A549 (cell line): ENCODE measurements at regions not wholly inside any gene's neighbourhood (a gene's known extent, or its start where the extent isn't known, plus 50 kb on each side); places are given as distances from the start of the nearest gene placed in this dataset.

Experiments used
- ATAC-seq, 2 experiments: fragments of 200-7000 bp in 1 of 2; fragments of >200 bp in 1 of 2; cut with Nextera tagmentation in 1 of 2; cut with Tn5 transposase in 1 of 2; 3 replicates each; pipeline versions ENCODE4 v1.8.0 to v1.9.1; 2018 to 2020; ENCODE audit warnings: mild to moderate bottlenecking in 1 of 2, moderate library complexity in 1 of 2
- CTCF ChIA-PET: fragments of 300-600 bp; sonication (Branson Sonifier 250); formaldehyde crosslinking; extraction: SDS; loops from one replicate; lab custom pipeline; 2021; ENCODE audit warnings: antibody characterized with exemption, inconsistent platforms; lab: Yijun Ruan, JAX
- POLR2A ChIA-PET: fragments of 350-600 bp; formaldehyde crosslinking; extraction: SDS; loops from one replicate; lab custom pipeline; 2021; ENCODE audit warnings: antibody characterized with exemption, inconsistent platforms; lab: Yijun Ruan, JAX
- DNase-seq, 2 experiments: peaks; one replicate each; pipeline versions ENCODE4 v3.0.0 to v3.0.0-alpha.2; 2011 to 2016; ENCODE audit warnings: low read depth in 1 of 2, low spot score in 1 of 2
- FAIRE-seq: peaks from 2 replicates; lab custom pipeline; 2011; peaks lifted over from hg19 to GRCh38; lab: Jason Lieb, UNC
- H3K27ac ChIP-seq, 2 experiments: fragments of >200 bp; sonication (Bioruptor Twin); formaldehyde crosslinking; 3 replicates each; pipeline ENCODE4 v1.5.1; 2016 to 2017
- H3K4me1 ChIP-seq: fragments of >200 bp; sonication (Bioruptor Twin); formaldehyde crosslinking; 3 replicates; pipeline ENCODE4 v1.6.1; 2016
- H3K4me2 ChIP-seq: fragments of >200 bp; sonication (Bioruptor Twin); formaldehyde crosslinking; 3 replicates; pipeline ENCODE4 v1.6.1; 2016
- H3K4me3 ChIP-seq: fragments of >200 bp; sonication (Bioruptor Twin); formaldehyde crosslinking; 3 replicates; pipeline ENCODE4 v1.5.1; 2016
- H3K9me3 ChIP-seq: fragments of >200 bp; sonication (Bioruptor Twin); formaldehyde crosslinking; 3 replicates; pipeline ENCODE4 v1.6.1; 2016
- BHLHE40 ChIP-seq: IDR thresholded peaks from 2 replicates; pipeline ENCODE4 v1.6.1; 2012; ENCODE audit warnings: low read depth, low read length, inconsistent platforms
- CHD2 ChIP-seq: fragments of 150-350 bp; IDR thresholded peaks from 2 replicates; pipeline ENCODE4 v1.6.1; 2014; ENCODE audit warnings: low read length; ENCODE audit not compliant: partially characterized antibody
- CTCF ChIP-seq: fragments of >200 bp; sonication (Bioruptor Twin); formaldehyde crosslinking; IDR thresholded peaks from 3 replicates; pipeline ENCODE4 v1.5.1; 2016
- EHMT2 ChIP-seq: fragments of 200-600 bp; sonication (generic); IDR thresholded peaks from 2 replicates; pipeline ENCODE4 v1.6.1; 2016; ENCODE audit warnings: antibody characterized with exemption, low read depth, mild to moderate bottlenecking, moderate library complexity
- ELK1 ChIP-seq: fragments of 150-350 bp; IDR thresholded peaks from 2 replicates; pipeline ENCODE4 v1.6.1; 2014; ENCODE audit warnings: low read depth, mild to moderate bottlenecking, low read length
- EP300 ChIP-seq, 2 experiments: fragments of >200 bp; sonication (Bioruptor Twin); formaldehyde crosslinking; IDR thresholded peaks; 2 replicates in 1 of 2; 3 replicates in 1 of 2; pipeline ENCODE4 v1.6.1; 2016 to 2017
- ESRRA ChIP-seq: fragments of 150-350 bp; IDR thresholded peaks from 2 replicates; pipeline ENCODE4 v1.6.1; 2014; ENCODE audit warnings: mild to moderate bottlenecking, low read length, borderline replicate concordance
- FOSL2 ChIP-seq, 2 experiments: fragments of 450-650 bp in 1 of 2; fragments of >200 bp in 1 of 2; sonication (Bioruptor Twin) in 1 of 2; formaldehyde crosslinking; IDR thresholded peaks; 2 replicates each; pipeline versions ENCODE4 v1.5.0 to v1.6.1; 2016 to 2020; ENCODE audit warnings: mild to moderate bottlenecking in 1 of 2, moderate library complexity in 1 of 2
- FOXS1 ChIP-seq: fragments of 250-450 bp; sonication (Bioruptor Pico); IDR thresholded peaks from 2 replicates; pipeline ENCODE4 v1.5.0; 2020; ENCODE audit warnings: mild to moderate bottlenecking, moderate library complexity
- GATA3 ChIP-seq: IDR thresholded peaks from 2 replicates; pipeline ENCODE4 v1.6.1; 2012; ENCODE audit warnings: borderline replicate concordance
- HES2 ChIP-seq: fragments of >200 bp; sonication (Bioruptor Twin); formaldehyde crosslinking; IDR thresholded peaks from 2 replicates; pipeline ENCODE4 v1.6.1; 2016
- HEYL ChIP-seq: fragments of 250-450 bp; sonication (Bioruptor Pico); IDR thresholded peaks from 2 replicates; pipeline ENCODE4 v1.8.0; 2021; ENCODE audit warnings: mild to moderate bottlenecking, moderate library complexity
- HMGXB4 ChIP-seq: fragments of 250-450 bp; sonication (Bioruptor Pico); IDR thresholded peaks from 2 replicates; pipeline ENCODE4 v1.5.0; 2021; ENCODE audit warnings: mild to moderate bottlenecking, moderate library complexity, borderline replicate concordance
- JUN ChIP-seq, 2 experiments: fragments of >200 bp; sonication (Bioruptor Twin); formaldehyde crosslinking; IDR thresholded peaks; 2 replicates in 1 of 2; 3 replicates in 1 of 2; pipeline ENCODE4 v1.6.1; 2016 to 2017
- MYC ChIP-seq: IDR thresholded peaks from 2 replicates; pipeline ENCODE4 v1.6.1; 2012; ENCODE audit warnings: mild to moderate bottlenecking, inconsistent platforms, low read length, improper control_type of control experiment, borderline replicate concordance
- PHF8 ChIP-seq: fragments of 200-600 bp; sonication (generic); IDR thresholded peaks from 2 replicates; pipeline ENCODE4 v1.6.1; 2016; ENCODE audit warnings: low read depth, mild to moderate bottlenecking, antibody characterized with exemption, moderate library complexity, borderline replicate concordance
- POLR2AphosphoS2 ChIP-seq: conservative IDR thresholded peaks from 2 replicates; pipeline ENCODE4 v1.6.1; 2012; ENCODE audit warnings: low read length, improper control_type of control experiment, inconsistent platforms
- RFX5 ChIP-seq: fragments of 450-650 bp; IDR thresholded peaks from 2 replicates; pipeline ENCODE4 v1.7.1; 2014; ENCODE audit warnings: antibody characterized with exemption, mild to moderate bottlenecking, moderate library complexity
- RNF2 ChIP-seq: fragments of 200-600 bp; sonication (generic); IDR thresholded peaks from 2 replicates; pipeline ENCODE4 v1.6.1; 2016; ENCODE audit warnings: low read depth, mild to moderate bottlenecking, antibody characterized with exemption, moderate library complexity, borderline replicate concordance
- SMC3 ChIP-seq: fragments of >200 bp; sonication (Bioruptor Twin); formaldehyde crosslinking; IDR thresholded peaks from 3 replicates; pipeline ENCODE4 v1.6.1; 2018; ENCODE audit warnings: inconsistent platforms
- SREBF2 ChIP-seq: fragments of 450-650 bp; IDR thresholded peaks from 2 replicates; pipeline ENCODE4 v1.6.1; 2014; ENCODE audit warnings: mild to moderate bottlenecking, moderate library complexity
- TFCP2L1 ChIP-seq: fragments of 250-450 bp; sonication (Bioruptor Pico); IDR thresholded peaks from 2 replicates; pipeline ENCODE4 v1.5.0; 2021; ENCODE audit warnings: mild to moderate bottlenecking
- ZFP36 ChIP-seq: fragments of 450-650 bp; IDR thresholded peaks from 2 replicates; pipeline ENCODE4 v1.6.1; 2014; ENCODE audit warnings: borderline replicate concordance; ENCODE audit not compliant: partially characterized antibody
- WGBS: methylation state at CpG from one replicate; pipeline ENCODE4 v1.1.6; 2017; ENCODE audit errors: missing lambda C conversion rate; 5-methylcytosine and 5-hydroxymethylcytosine counted together
- TF ChIP-seq, protein P1 (sequence below): IDR thresholded peaks from 2 replicates; pipeline ENCODE4 v1.6.1; 2012

- 51% methylated on average over 2 of the region's 2 CpGs for WGBS
- FAIRE-seq = no peak
- CTCF ChIA-PET = interaction anchor here (1.3 kb wide), 1 partner anchor 19 kb away, joined by 3 read pairs; no protein-coding TSS in a partner anchor
- H3K4me1 ChIP-seq = no peaks in the 10 kb centered on the region
- no peak overlapping the region for H3K27ac ChIP-seq
- ATAC-seq = no peak
- POLR2A ChIA-PET = no interaction called here
- H3K9me3 ChIP-seq = no peaks in the 10 kb centered on the region
- H3K4me2 ChIP-seq = no peak overlapping the region
- no peak overlapping the region for H3K4me3 ChIP-seq
- DNase-seq = no peak
- TF ChIP-seq ESRRA (no peak), MYC (no peak), EHMT2 (no peak), CTCF (no peak), FOSL2 (IDR thresholded peaks at IDR 0.05) (no peak), FOSL2 (CRISPR knock-in tag; IDR thresholded peaks at IDR 0.05) (no peak), JUN (IDR thresholded peaks at IDR 0.05) (no peak), HES2 (no peak), HEYL (CRISPR knock-in tag) (no peak), GATA3 (no peak), ELK1 (no peak)
- TF ChIP-seq, protein P1, sequence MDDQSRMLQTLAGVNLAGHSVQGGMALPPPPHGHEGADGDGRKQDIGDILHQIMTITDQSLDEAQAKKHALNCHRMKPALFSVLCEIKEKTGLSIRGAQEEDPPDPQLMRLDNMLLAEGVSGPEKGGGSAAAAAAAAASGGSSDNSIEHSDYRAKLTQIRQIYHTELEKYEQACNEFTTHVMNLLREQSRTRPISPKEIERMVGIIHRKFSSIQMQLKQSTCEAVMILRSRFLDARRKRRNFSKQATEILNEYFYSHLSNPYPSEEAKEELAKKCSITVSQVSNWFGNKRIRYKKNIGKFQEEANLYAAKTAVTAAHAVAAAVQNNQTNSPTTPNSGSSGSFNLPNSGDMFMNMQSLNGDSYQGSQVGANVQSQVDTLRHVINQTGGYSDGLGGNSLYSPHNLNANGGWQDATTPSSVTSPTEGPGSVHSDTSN = no peak
These were observed 286.3 kb downstream of the BTG1 start for GRCh38 chr12:91859347-91859746.

DNA sequence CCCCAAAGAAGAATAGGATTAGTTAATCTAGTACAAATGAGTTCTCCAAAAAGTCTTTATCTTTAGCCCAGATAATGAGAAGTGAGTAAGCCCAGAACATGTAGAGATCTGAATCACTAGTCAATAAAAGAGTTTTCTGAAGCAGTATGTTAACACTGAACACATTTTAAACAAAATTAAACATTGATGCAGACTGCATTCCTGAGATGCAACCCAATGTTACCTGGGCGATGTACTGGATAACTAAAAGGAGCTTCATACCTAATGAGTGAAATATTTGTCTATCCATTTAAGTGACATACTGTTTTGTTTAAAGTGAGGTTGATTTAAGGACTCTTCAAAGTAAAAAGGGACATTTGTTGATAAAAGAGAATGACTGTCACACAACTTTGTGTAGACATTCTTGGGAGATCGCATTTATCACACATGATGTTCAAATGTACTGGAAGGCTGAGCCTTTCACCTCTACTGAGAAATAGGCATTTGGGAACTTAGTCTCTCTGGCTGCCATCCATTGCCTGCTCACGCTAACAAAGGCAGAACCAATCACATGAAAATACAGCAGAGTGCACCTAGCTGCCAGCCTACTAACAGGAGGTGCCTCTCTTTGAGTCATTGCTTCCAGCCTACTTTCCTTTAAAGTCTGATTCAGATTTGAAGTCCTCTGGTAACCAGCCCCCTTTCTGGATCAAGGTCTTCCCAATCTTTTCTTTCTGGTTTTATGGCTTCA lies 287.7 kb downstream of the BTG1 start:
- Histone ChIP-seq H3K4me1 (no peaks in the 10 kb centered on the region), H3K9me3 (no peaks in the 10 kb centered on the region), H3K4me3 (no peak overlapping the region), H3K4me2 (no peak overlapping the region), H3K27ac (no peak overlapping the region)
- CTCF ChIA-PET = no interaction called here
- DNase-seq = no peak
- POLR2A ChIA-PET = interaction anchor here (0.6 kb wide), 1 partner anchor 13 kb away, joined by 3 read pairs; no protein-coding TSS in a partner anchor
- no peak for FAIRE-seq
- no peak for ATAC-seq
- TF ChIP-seq EP300 (IDR thresholded peaks at IDR 0.05) (no peak), ESRRA (no peak), ELK1 (no peak), SMC3 (no peak), POLR2AphosphoS2 (no peak), JUN (IDR thresholded peaks at IDR 0.05) (no peak), HMGXB4 (CRISPR knock-in tag) (no peak), CHD2 (no peak), RFX5 (no peak), SREBF2 (no peak), PHF8 (no peak), FOXS1 (CRISPR knock-in tag) (no peak), RNF2 (no peak), TFCP2L1 (CRISPR knock-in tag) (no peak), BHLHE40 (no peak), ZFP36 (no peak)
- 98% methylated on average over 3 of the region's 3 CpGs for WGBS
